Neural cell (in vitro differentiated cells): ENCODE measurements at regions not wholly inside any gene's neighbourhood (a gene's known extent, or its start where the extent isn't known, plus 50 kb on each side); places are given as distances from the start of the nearest gene placed in this dataset.
A peak's percentile ranks its signal among the peaks of the same experiment; 100 is the strongest.

Experiments used
- H2AFZ ChIP-seq: fragments of 200-600, 300-800 bp; sonication (generic), shearing (Covaris generic); 2 replicates; pipeline ENCODE4 v1.6.0; 2014; ENCODE audit warnings: low read depth, mild to moderate bottlenecking, antibody characterized with exemption, low read length, moderate library complexity
- H3F3A ChIP-seq: fragments of 200-600 bp; shearing (Covaris generic); 2 replicates; pipeline ENCODE4 v1.6.1; 2016; ENCODE audit warnings: mild to moderate bottlenecking, moderate library complexity, mixed read lengths, antibody characterized with exemption, low read length; ENCODE audit not compliant: insufficient read depth, poor library complexity, severe bottlenecking
- H3K27ac ChIP-seq: fragments of 200-600, 300-800 bp; sonication (generic), shearing (Covaris generic); 2 replicates; pipeline ENCODE4 v1.5.1; 2014; ENCODE audit warnings: mild to moderate bottlenecking, low read length, moderate library complexity
- H3K27me3 ChIP-seq: fragments of 300-800, 200-600 bp; sonication (generic), shearing (Covaris generic); 2 replicates; pipeline ENCODE4 v1.6.0; 2014; ENCODE audit warnings: mild to moderate bottlenecking, low read depth, low read length, moderate library complexity; ENCODE audit not compliant: insufficient read depth
- H3K36me3 ChIP-seq: fragments of 300-800, 200-600 bp; sonication (generic), shearing (Covaris generic); 2 replicates; pipeline ENCODE4 v1.5.1; 2014; ENCODE audit warnings: mild to moderate bottlenecking, antibody characterized with exemption, low read length, moderate library complexity; ENCODE audit not compliant: insufficient read depth
- H3K4me2 ChIP-seq: fragments of 300-800, 200-600 bp; sonication (generic), shearing (Covaris generic); 2 replicates; pipeline ENCODE4 v1.6.0; 2014; ENCODE audit warnings: mild to moderate bottlenecking, low read length
- H3K4me3 ChIP-seq: fragments of 300-800, 200-600 bp; sonication (generic), shearing (Covaris generic); 2 replicates; pipeline ENCODE4 v1.5.1; 2014; ENCODE audit warnings: mild to moderate bottlenecking, low read length, moderate library complexity
- H3K79me2 ChIP-seq: fragments of 200-600 bp; shearing (Covaris generic); replicated peaks from 2 replicates; pipeline ENCODE4 v1.6.0; 2014; ENCODE audit warnings: mild to moderate bottlenecking, low read length, moderate library complexity; ENCODE audit not compliant: insufficient read depth
- H3K9ac ChIP-seq: fragments of 300-800, 200-600 bp; sonication (generic), shearing (Covaris generic); 2 replicates; pipeline ENCODE4 v1.6.1; 2016; ENCODE audit warnings: mild to moderate bottlenecking, low read length, mixed read lengths
- H3K9me2 ChIP-seq: fragments of 200-600 bp; shearing (Covaris generic); 2 replicates; pipeline ENCODE4 v1.6.1; 2016; ENCODE audit warnings: mild to moderate bottlenecking, low read length, mixed read lengths; ENCODE audit not compliant: insufficient read depth
- H3K9me3 ChIP-seq: fragments of 200-600, 300-800 bp; sonication (generic), shearing (Covaris generic); 2 replicates; pipeline ENCODE4 v1.6.1; 2016; ENCODE audit warnings: mild to moderate bottlenecking, mixed run types, low read length, moderate library complexity, mixed read lengths
- H4K20me1 ChIP-seq: fragments of 200-600 bp; shearing (Covaris generic); 2 replicates; pipeline ENCODE4 v1.6.1; 2016; ENCODE audit warnings: mild to moderate bottlenecking, mixed run types; ENCODE audit not compliant: insufficient read depth
- EP300 ChIP-seq: fragments of 450-650 bp; conservative IDR thresholded peaks from 2 replicates; pipeline ENCODE4 v1.6.1; 2014; ENCODE audit warnings: antibody characterized with exemption, mild to moderate bottlenecking, moderate library complexity; ENCODE audit not compliant: poor library complexity, severe bottlenecking
- EZH2 ChIP-seq: fragments of 200-600, 300-800 bp; shearing (Covaris generic), sonication (generic); IDR thresholded peaks from 2 replicates; pipeline ENCODE4 v1.6.1; 2014; ENCODE audit warnings: antibody characterized with exemption, low read length, borderline replicate concordance, mild to moderate bottlenecking; ENCODE audit not compliant: insufficient read depth, poor library complexity, severe bottlenecking
- MXI1 ChIP-seq: fragments of 450-650 bp; conservative IDR thresholded peaks from 2 replicates; pipeline ENCODE4 v1.6.1; 2014; ENCODE audit warnings: antibody characterized with exemption, mild to moderate bottlenecking; ENCODE audit not compliant: poor library complexity, severe bottlenecking
- POLR2AphosphoS5 ChIP-seq: IDR thresholded peaks from 2 replicates; pipeline ENCODE4 v1.6.1; 2012
- RAD21 ChIP-seq: fragments of 450-650 bp; conservative IDR thresholded peaks from 2 replicates; pipeline ENCODE4 v1.6.1; 2014; ENCODE audit warnings: antibody characterized with exemption, mild to moderate bottlenecking, moderate library complexity
- REST ChIP-seq: IDR thresholded peaks from 2 replicates; pipeline ENCODE4 v1.6.1; 2012; ENCODE audit warnings: borderline replicate concordance
- SMC3 ChIP-seq: fragments of 450-650 bp; conservative IDR thresholded peaks from 2 replicates; pipeline ENCODE4 v1.6.1; 2014; ENCODE audit warnings: antibody characterized with exemption, mild to moderate bottlenecking, moderate library complexity; ENCODE audit not compliant: poor library complexity
- TAF1 ChIP-seq: IDR thresholded peaks from 2 replicates; pipeline ENCODE4 v1.6.1; 2012; ENCODE audit warnings: low read depth
- TF ChIP-seq, protein P1 (sequence below): fragments of 450-650 bp; IDR thresholded peaks from 2 replicates; pipeline ENCODE4 v1.5.1; 2014; ENCODE audit warnings: antibody characterized with exemption, mild to moderate bottlenecking, moderate library complexity; ENCODE audit not compliant: poor library complexity, severe bottlenecking

DNA sequence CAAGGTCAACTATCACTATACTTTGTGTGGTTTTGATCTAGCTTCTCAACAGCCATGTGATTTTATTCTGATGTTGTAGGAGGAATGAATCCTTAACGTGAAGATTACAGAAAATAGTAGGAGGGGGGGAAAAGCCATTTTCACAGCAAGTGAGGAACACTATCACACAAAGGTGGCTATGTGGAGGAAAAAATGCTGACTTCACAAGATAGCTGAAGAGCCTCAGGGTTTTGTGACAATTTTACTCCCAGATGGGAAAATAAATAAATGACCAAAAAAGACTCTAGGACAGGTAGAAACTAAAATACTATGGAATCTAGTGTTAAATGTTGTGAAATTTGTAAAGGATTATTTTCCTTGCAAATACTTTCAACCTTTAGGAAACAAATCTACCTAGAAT is 281.0 kb downstream of the ADRA2A start:
- H3K4me2 ChIP-seq: no peak overlapping the region
- no peaks in the 10 kb centered on the region for H3K79me2 ChIP-seq
- no peaks in the 10 kb centered on the region for H3K9me2 ChIP-seq
- no peaks in the 10 kb centered on the region for H3K27me3 ChIP-seq
- H3F3A ChIP-seq: no peaks in the 10 kb centered on the region
- TF ChIP-seq RAD21: no peak
- no peak for TF ChIP-seq SMC3
- TF ChIP-seq EZH2: no peak
- TF ChIP-seq, protein P1, sequence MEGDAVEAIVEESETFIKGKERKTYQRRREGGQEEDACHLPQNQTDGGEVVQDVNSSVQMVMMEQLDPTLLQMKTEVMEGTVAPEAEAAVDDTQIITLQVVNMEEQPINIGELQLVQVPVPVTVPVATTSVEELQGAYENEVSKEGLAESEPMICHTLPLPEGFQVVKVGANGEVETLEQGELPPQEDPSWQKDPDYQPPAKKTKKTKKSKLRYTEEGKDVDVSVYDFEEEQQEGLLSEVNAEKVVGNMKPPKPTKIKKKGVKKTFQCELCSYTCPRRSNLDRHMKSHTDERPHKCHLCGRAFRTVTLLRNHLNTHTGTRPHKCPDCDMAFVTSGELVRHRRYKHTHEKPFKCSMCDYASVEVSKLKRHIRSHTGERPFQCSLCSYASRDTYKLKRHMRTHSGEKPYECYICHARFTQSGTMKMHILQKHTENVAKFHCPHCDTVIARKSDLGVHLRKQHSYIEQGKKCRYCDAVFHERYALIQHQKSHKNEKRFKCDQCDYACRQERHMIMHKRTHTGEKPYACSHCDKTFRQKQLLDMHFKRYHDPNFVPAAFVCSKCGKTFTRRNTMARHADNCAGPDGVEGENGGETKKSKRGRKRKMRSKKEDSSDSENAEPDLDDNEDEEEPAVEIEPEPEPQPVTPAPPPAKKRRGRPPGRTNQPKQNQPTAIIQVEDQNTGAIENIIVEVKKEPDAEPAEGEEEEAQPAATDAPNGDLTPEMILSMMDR: no peak
- no peak for TF ChIP-seq EP300
- no peak for TF ChIP-seq TAF1
- TF ChIP-seq MXI1: no peak
- TF ChIP-seq REST: no peak
- TF ChIP-seq POLR2AphosphoS5: no peak
- H2AFZ ChIP-seq: no peak overlapping the region
- H3K9me3 ChIP-seq: no peaks in the 10 kb centered on the region
- no peaks in the 10 kb centered on the region for H4K20me1 ChIP-seq
- H3K9ac ChIP-seq: no peak overlapping the region
- H3K36me3 ChIP-seq: no peaks in the 10 kb centered on the region
- no peak overlapping the region for H3K27ac ChIP-seq
- H3K4me3 ChIP-seq: no peak overlapping the region

- Histone ChIP-seq H3K79me2 (no peaks in the 10 kb centered on the region), H2AFZ (no peak overlapping the region), H3F3A (no peaks in the 10 kb centered on the region), H4K20me1 (no peaks in the 10 kb centered on the region), H3K36me3 (no peaks in the 10 kb centered on the region), H3K9me2 (no peaks in the 10 kb centered on the region), H3K4me2 (no peak overlapping the region), H3K9ac (no peak overlapping the region), H3K27me3 (no peaks in the 10 kb centered on the region), H3K27ac (no peak overlapping the region), H3K4me3 (no peak overlapping the region), H3K9me3 (no peaks in the 10 kb centered on the region)
- TF ChIP-seq TAF1: no peak
- TF ChIP-seq EP300: no peak
- no peak for TF ChIP-seq REST
- no peak for TF ChIP-seq POLR2AphosphoS5
- TF ChIP-seq, protein P1: peak; percentile 38
- peak; percentile 25 for TF ChIP-seq RAD21
- TF ChIP-seq EZH2: no peak
- peak; percentile 37 for TF ChIP-seq SMC3
These were observed 283.6 kb downstream of the ADRA2A start for GRCh38 chr10:111360260-111360925.
